ENCODE measurements at regions not wholly inside any gene's neighbourhood (a gene's known extent, or its start where the extent isn't known, plus 50 kb on each side); places are given as distances from the start of the nearest gene placed in this dataset.

DNA sequence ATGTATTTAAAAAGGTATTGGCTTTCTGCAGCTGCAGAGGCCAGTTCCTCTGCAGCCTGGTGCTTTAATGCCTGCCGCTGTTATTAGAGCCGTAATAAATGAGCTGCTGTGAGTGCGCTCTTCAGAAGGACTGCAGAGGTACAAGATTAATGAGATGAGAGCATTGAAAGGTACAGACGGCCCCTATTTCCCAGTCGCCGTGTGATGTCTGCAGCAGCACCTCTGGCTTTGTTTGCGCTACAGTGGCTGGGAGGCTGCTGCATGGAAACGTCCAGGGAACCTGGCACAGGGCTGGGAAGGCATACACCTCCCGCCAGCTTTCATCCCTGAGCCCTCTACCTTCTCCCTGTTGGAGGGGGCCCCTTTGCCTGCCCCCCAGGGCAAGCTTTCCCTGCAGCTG lies 383.8 kb upstream of the ZMIZ1 start:
- H3K27ac ChIP-seq (ENCODE audit: low read length) = no peak overlapping the region
- DNase-seq (ENCODE audit: low read depth, low spot score) = no peak
- H3K36me3 ChIP-seq (ENCODE audit: control insufficient read depth, insufficient read depth, low read length) = 0 out of 2 replicates have a peak, but pooled peaks cover 3% of the 10 kb centered on the region

DNA sequence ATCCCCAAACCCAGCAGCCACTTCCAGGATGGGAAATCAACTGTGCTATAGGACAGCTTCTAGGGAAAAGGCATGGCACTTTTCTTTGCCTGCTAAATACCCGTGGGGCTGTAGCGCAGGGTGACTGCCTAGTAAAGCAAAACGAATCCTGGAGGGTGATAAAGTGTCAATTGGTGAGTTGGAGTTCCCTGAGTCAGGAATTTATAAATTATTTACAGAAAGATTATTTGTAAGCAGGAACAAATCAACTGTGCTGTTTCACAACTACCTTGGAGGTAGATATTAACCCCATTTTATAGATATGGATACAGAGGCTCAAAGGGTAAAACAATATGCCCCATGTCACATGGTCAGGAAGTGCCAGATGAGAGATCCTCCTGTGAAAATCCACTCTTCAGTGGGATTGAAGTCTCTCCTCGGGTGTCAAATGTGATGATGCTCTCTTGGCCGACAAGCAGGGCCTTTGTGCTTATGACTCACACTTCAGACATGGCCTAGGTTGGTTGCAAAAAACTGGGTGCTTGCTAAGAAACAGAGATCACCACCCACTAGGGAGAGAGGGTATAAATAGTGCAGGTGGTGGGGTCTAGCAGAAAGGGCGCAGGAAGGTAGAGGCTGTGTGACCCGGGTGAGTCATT lies 383.2 kb upstream of the ZMIZ1 start:
- no CpG with 5 or more reads among the region's 7 CpGs for WGBS (ENCODE audit: insufficient coverage, insufficient read length)
- DNase-seq (ENCODE audit: low read depth, low spot score) = no peak
- H3K4me1 ChIP-seq (ENCODE audit: control insufficient read depth, insufficient read depth, low read length) = no peaks in the 10 kb centered on the region
- no peak overlapping the region for H3K27ac ChIP-seq (ENCODE audit: low read length)
- peaks cover 4% of the 10 kb centered on the region for H3K9me3 ChIP-seq (ENCODE audit: control insufficient read depth, insufficient read depth, low read length)
- H3K27me3 ChIP-seq (ENCODE audit: control insufficient read depth, insufficient read depth, low read length) = 0 out of 2 replicates have a peak, but pooled peaks cover 1% of the 10 kb centered on the region
- no peak overlapping the region for H3K4me3 ChIP-seq (ENCODE audit: low read length)
- 0 out of 2 replicates have a peak, but pooled peaks cover 3% of the 10 kb centered on the region for H3K36me3 ChIP-seq (ENCODE audit: control insufficient read depth, insufficient read depth, low read length)

More for the DNA sequence above, 383.8 kb upstream of the ZMIZ1 start:
- WGBS (ENCODE audit: insufficient coverage, insufficient read length) = no CpG with 5 or more reads among the region's 9 CpGs
- Histone ChIP-seq H3K4me3 (ENCODE audit: low read length) (no peak overlapping the region), H3K4me1 (ENCODE audit: control insufficient read depth, insufficient read depth, low read length) (no peaks in the 10 kb centered on the region), H3K9me3 (ENCODE audit: control insufficient read depth, insufficient read depth, low read length) (peaks cover 4% of the 10 kb centered on the region), H3K27me3 (ENCODE audit: control insufficient read depth, insufficient read depth, low read length) (0 out of 2 replicates have a peak, but pooled peaks cover 1% of the 10 kb centered on the region)

GRCh38 chr10:78686444-78687060 lies 382.2 kb upstream of the ZMIZ1 start:
- WGBS (ENCODE audit: insufficient coverage, insufficient read length) = no CpG with 5 or more reads among the region's 10 CpGs
- H3K36me3 ChIP-seq (ENCODE audit: control insufficient read depth, insufficient read depth, low read length) = 0 out of 2 replicates have a peak, but pooled peaks cover 3% of the 10 kb centered on the region
- H3K9me3 ChIP-seq (ENCODE audit: control insufficient read depth, insufficient read depth, low read length) = peaks cover 4% of the 10 kb centered on the region
- no peaks in the 10 kb centered on the region for H3K4me1 ChIP-seq (ENCODE audit: control insufficient read depth, insufficient read depth, low read length)
- DNase-seq (ENCODE audit: low read depth, low spot score) = no peak
- no peak overlapping the region for H3K4me3 ChIP-seq (ENCODE audit: low read length)
- 0 out of 2 replicates have a peak, but pooled peaks cover 1% of the 10 kb centered on the region for H3K27me3 ChIP-seq (ENCODE audit: control insufficient read depth, insufficient read depth, low read length)
- H3K27ac ChIP-seq (ENCODE audit: low read length) = no peak overlapping the region

- no peak overlapping the region for H3K27ac ChIP-seq (ENCODE audit: low read length)
- peaks cover 3% of the 10 kb centered on the region for H3K9me3 ChIP-seq (ENCODE audit: control insufficient read depth, insufficient read depth, low read length)
- DNase-seq (ENCODE audit: low read depth, low spot score) = no peak
- no peaks in the 10 kb centered on the region for H3K4me1 ChIP-seq (ENCODE audit: control insufficient read depth, insufficient read depth, low read length)
- H3K36me3 ChIP-seq (ENCODE audit: control insufficient read depth, insufficient read depth, low read length) = 0 out of 2 replicates have a peak, but pooled peaks cover 3% of the 10 kb centered on the region
- 0 out of 2 replicates have a peak, but pooled peaks cover 1% of the 10 kb centered on the region for H3K27me3 ChIP-seq (ENCODE audit: control insufficient read depth, insufficient read depth, low read length)
- no peak overlapping the region for H3K4me3 ChIP-seq (ENCODE audit: low read length)
Observed at GRCh38 chr10:78687626-78688025, 381.1 kb upstream of the ZMIZ1 start.

GRCh38 chr10:78688230-78688900 lies 380.4 kb upstream of the ZMIZ1 start:
- no peak for DNase-seq (ENCODE audit: low read depth, low spot score)
- Histone ChIP-seq H3K4me3 (ENCODE audit: low read length) (no peak overlapping the region), H3K4me1 (ENCODE audit: control insufficient read depth, insufficient read depth, low read length) (no peaks in the 10 kb centered on the region), H3K27me3 (ENCODE audit: control insufficient read depth, insufficient read depth, low read length) (0 out of 2 replicates have a peak, but pooled peaks cover 1% of the 10 kb centered on the region), H3K9me3 (ENCODE audit: control insufficient read depth, insufficient read depth, low read length) (no peaks in the 10 kb centered on the region), H3K36me3 (ENCODE audit: control insufficient read depth, insufficient read depth, low read length) (0 out of 2 replicates have a peak, but pooled peaks cover 3% of the 10 kb centered on the region), H3K27ac (ENCODE audit: low read length) (no peak overlapping the region)
- WGBS (ENCODE audit: insufficient coverage, insufficient read length) = 100% methylated on average over 3 of the region's 6 CpGs

DNA sequence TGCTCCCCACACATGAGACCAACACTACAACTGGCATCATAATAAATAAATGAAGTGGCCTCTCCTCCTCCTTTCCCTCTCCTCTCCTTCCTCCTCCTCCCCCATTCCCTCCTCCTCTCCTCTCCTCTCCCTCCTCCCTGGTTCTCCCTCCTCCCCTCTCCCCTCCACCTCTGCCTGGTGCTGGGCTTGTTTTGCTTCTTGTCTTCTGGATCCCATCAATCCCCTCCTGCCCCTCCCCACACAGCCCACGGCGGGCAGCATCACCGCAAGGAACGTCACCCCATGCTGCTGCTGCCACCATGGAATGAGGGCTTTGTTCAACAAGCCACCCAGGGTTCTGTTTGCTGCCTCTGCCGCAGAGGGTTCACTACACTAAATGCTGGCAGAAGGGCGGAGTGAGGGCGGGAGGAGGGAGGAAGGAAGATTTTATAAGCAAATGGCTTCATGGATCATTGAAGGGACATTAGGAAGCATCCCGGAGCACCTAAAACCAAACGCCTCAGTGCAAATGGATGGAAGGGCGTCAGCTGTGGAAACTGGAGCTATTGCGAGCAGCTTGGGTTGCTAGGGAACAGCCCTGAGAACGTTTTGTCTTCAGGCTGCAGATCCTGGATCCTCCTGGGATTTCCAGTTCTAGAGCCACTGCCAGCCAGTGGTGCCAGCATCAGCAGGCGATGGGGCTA lies 379.7 kb upstream of the ZMIZ1 start:
- no CpG with 5 or more reads among the region's 13 CpGs for WGBS (ENCODE audit: insufficient coverage, insufficient read length)
- Histone ChIP-seq H3K36me3 (ENCODE audit: control insufficient read depth, insufficient read depth, low read length) (0 out of 2 replicates have a peak, but pooled peaks cover 3% of the 10 kb centered on the region), H3K27me3 (ENCODE audit: control insufficient read depth, insufficient read depth, low read length) (0 out of 2 replicates have a peak, but pooled peaks cover 1% of the 10 kb centered on the region), H3K27ac (ENCODE audit: low read length) (no peak overlapping the region), H3K9me3 (ENCODE audit: control insufficient read depth, insufficient read depth, low read length) (no peaks in the 10 kb centered on the region), H3K4me3 (ENCODE audit: low read length) (no peak overlapping the region), H3K4me1 (ENCODE audit: control insufficient read depth, insufficient read depth, low read length) (no peaks in the 10 kb centered on the region)
- no peak for DNase-seq (ENCODE audit: low read depth, low spot score)

GRCh38 chr10:78689584-78689935 lies 379.2 kb upstream of the ZMIZ1 start:
- DNase-seq (ENCODE audit: low read depth, low spot score) = no peak
- no CpG with 5 or more reads among the region's 2 CpGs for WGBS (ENCODE audit: insufficient coverage, insufficient read length)
- H3K27ac ChIP-seq (ENCODE audit: low read length) = no peak overlapping the region
- H3K4me3 ChIP-seq (ENCODE audit: low read length) = no peak overlapping the region
- 0 out of 2 replicates have a peak, but pooled peaks cover 1% of the 10 kb centered on the region for H3K27me3 ChIP-seq (ENCODE audit: control insufficient read depth, insufficient read depth, low read length)
- 0 out of 2 replicates have a peak, but pooled peaks cover 3% of the 10 kb centered on the region for H3K36me3 ChIP-seq (ENCODE audit: control insufficient read depth, insufficient read depth, low read length)
- no peaks in the 10 kb centered on the region for H3K4me1 ChIP-seq (ENCODE audit: control insufficient read depth, insufficient read depth, low read length)
- no peaks in the 10 kb centered on the region for H3K9me3 ChIP-seq (ENCODE audit: control insufficient read depth, insufficient read depth, low read length)

DNA sequence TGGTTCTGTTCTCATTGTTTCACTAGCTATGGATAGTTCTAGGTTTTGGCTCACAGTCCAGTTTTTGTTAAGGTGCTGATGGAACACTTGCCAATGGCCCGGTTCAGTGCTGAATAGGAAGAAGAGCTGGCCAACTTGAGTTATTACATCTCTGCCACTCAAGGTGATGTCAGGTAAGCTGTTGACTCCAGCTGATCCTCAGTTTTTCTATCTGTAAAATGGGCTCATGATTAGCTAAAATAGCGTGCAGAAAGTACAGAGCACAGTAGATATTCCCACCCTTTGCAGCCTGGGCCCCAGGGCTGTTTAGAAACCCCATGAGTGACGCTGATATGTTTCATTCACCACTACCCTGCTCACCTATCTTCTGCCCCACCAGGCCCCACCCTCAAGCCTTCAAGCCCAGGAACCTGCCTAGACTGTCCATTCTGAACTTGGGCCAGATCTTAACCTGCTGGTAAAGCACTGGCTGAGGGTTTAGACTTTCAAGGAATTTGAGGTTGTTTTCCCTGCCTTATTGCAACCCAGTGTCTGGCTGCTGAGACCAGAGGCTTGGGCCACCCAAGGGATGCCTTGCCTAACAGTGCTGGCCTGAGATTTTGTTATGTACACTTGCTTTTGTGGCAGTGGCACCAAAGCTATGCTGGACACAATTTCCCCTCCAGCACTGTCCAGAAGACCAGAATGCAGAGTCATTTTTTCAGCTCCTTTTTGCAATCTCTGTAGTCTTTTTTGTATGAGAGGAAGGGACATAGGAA lies 378.2 kb upstream of the ZMIZ1 start:
- no peaks in the 10 kb centered on the region for H3K9me3 ChIP-seq (ENCODE audit: control insufficient read depth, insufficient read depth, low read length)
- no peak overlapping the region for H3K27ac ChIP-seq (ENCODE audit: low read length)
- no CpG with 5 or more reads among the region's 3 CpGs for WGBS (ENCODE audit: insufficient coverage, insufficient read length)
- H3K4me3 ChIP-seq (ENCODE audit: low read length) = no peak overlapping the region
- no peaks in the 10 kb centered on the region for H3K4me1 ChIP-seq (ENCODE audit: control insufficient read depth, insufficient read depth, low read length)
- no peak for DNase-seq (ENCODE audit: low read depth, low spot score)
- H3K36me3 ChIP-seq (ENCODE audit: control insufficient read depth, insufficient read depth, low read length) = 0 out of 2 replicates have a peak, but pooled peaks cover 3% of the 10 kb centered on the region
- H3K27me3 ChIP-seq (ENCODE audit: control insufficient read depth, insufficient read depth, low read length) = 0 out of 2 replicates have a peak, but pooled peaks cover 1% of the 10 kb centered on the region

DNA sequence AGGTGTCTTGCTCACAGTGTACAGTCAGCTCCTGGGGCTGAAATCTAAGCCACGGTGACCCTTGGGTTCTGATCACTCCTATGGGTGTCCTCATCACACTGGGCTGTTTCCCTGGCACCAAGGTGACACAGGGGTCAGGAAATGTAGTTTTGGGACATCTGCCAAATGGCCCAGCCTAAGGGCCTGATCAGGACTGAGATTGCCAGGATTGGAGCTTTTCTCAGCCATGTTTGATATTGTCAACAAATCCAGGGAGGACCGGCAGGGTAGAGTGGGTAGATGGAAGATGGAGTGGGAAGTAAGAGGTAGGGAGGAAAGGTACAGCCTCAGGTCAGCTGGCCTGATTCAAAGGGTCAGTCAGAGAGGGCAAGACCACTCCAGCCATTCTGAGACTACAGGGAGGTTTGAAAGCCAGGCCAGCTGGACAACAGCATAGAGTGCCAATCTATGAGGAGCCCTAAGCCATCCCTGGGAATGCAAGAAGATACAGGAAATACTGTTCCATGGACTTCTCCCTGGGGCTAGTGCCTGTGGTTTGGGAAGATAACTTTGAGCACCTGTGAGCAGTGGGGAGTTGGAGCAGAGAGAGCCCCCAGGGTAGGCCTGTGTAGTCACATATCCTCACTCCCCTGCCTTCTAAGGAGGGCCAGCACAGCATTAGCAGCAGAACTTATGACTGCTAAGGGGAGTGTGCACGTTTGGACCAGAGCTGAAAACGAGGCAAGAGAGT lies 377.3 kb upstream of the ZMIZ1 start:
- no peak overlapping the region for H3K27ac ChIP-seq (ENCODE audit: low read length)
- H3K27me3 ChIP-seq (ENCODE audit: control insufficient read depth, insufficient read depth, low read length) = 0 out of 2 replicates have a peak, but pooled peaks cover 1% of the 10 kb centered on the region
- H3K9me3 ChIP-seq (ENCODE audit: control insufficient read depth, insufficient read depth, low read length) = no peaks in the 10 kb centered on the region
- WGBS (ENCODE audit: insufficient coverage, insufficient read length) = no CpG with 5 or more reads among the region's 4 CpGs
- 0 out of 2 replicates have a peak, but pooled peaks cover 3% of the 10 kb centered on the region for H3K36me3 ChIP-seq (ENCODE audit: control insufficient read depth, insufficient read depth, low read length)
- DNase-seq (ENCODE audit: low read depth, low spot score) = no peak
- H3K4me1 ChIP-seq (ENCODE audit: control insufficient read depth, insufficient read depth, low read length) = no peaks in the 10 kb centered on the region
- H3K4me3 ChIP-seq (ENCODE audit: low read length) = no peak overlapping the region
